Sigmoid colon (tissue), 4 donors: ENCODE measurements at regions not wholly inside any gene's neighbourhood (a gene's known extent, or its start where the extent isn't known, plus 50 kb on each side); places are given as distances from the start of the nearest gene placed in this dataset.

Source experiments
- CTCF ChIP-seq, 4 experiments: fragments of 450-650 bp in 3 of 4; fragments of 200-600 bp in 1 of 4; IDR thresholded peaks; one replicate each; pipeline ENCODE4 v1.5.1; 2016 to 2019; ENCODE audit warnings: antibody characterized with exemption in 4 of 4, mild to moderate bottlenecking in 3 of 4, moderate library complexity in 2 of 4
- POLR2A ChIP-seq, 2 donors: fragments of 450-650 bp; IDR thresholded peaks; one replicate each; pipeline ENCODE4 v1.6.1; 2016; ENCODE audit warnings: antibody characterized with exemption in 2 of 2, mild to moderate bottlenecking in 2 of 2, moderate library complexity in 2 of 2
- POLR2AphosphoS5 ChIP-seq, 4 donors: sonication (generic); formaldehyde crosslinking; IDR thresholded peaks; one replicate each; pipeline ENCODE4 v1.6.1; 2017; ENCODE audit warnings: antibody characterized with exemption in 4 of 4

DNA sequence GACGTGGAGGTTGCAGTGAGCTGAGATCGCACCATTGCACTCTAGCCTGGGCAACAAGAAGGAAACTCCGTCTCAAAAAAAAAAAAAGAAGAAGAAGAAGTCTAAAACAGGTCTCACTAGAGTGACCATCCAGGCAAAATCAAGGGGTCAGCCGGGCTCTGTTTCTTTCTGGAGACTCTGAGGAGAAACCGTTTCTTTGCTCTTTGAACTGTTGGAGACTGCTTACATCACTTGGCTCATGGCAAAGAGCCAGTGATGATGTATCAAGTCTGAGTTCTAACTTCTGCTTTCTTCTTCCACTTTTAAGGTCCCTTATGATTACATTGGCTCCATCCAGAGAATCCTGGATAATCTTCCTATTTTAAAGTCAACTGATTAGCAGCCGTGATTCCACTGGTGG, 306.8 kb downstream of the WDR11 start:
- TF ChIP-seq CTCF (IDR thresholded peaks at IDR 0.05) (no peak), POLR2A (IDR thresholded peaks at IDR 0.05) (no peak), POLR2AphosphoS5 (IDR thresholded peaks at IDR 0.05) (no peak)
